Peyer's patch (tissue), 4 donors: ENCODE measurements at regions not wholly inside any gene's neighbourhood (a gene's known extent, or its start where the extent isn't known, plus 50 kb on each side); places are given as distances from the start of the nearest gene placed in this dataset.

Experiments
- CTCF ChIP-seq, 6 experiments: fragments of 450-650 bp in 4 of 6; fragments of 200-600 bp in 2 of 6; sonication (generic) in 1 of 6; IDR thresholded peaks; one replicate each; pipeline ENCODE4 v1.5.1; 2017 to 2019; ENCODE audit warnings: antibody characterized with exemption in 6 of 6, mild to moderate bottlenecking in 3 of 6, moderate library complexity in 1 of 6
- POLR2A ChIP-seq, 2 donors: fragments of 450-650 bp; IDR thresholded peaks; one replicate each; pipeline ENCODE4 v1.5.1; 2017; ENCODE audit warnings: antibody characterized with exemption in 2 of 2, mild to moderate bottlenecking in 2 of 2, moderate library complexity in 2 of 2

- TF ChIP-seq CTCF (IDR thresholded peaks at IDR 0.05) (no peak), POLR2A (IDR thresholded peaks at IDR 0.05) (no peak)
These were observed 55.5 kb upstream of the CPHXL start for GRCh38 chr16:75781683-75782343.
